HEK293T (cell line): ENCODE measurements at regions not wholly inside any gene's neighbourhood (a gene's known extent, or its start where the extent isn't known, plus 50 kb on each side); places are given as distances from the start of the nearest gene placed in this dataset.

Source experiments
- ARNT ChIP-seq: fragments of 450-650 bp; IDR thresholded peaks from 2 replicates; pipeline ENCODE4 v1.6.1; 2017; ENCODE audit warnings: mild to moderate bottlenecking
- BHLHE40 ChIP-seq: fragments of 450-650 bp; IDR thresholded peaks from 2 replicates; pipeline ENCODE4 v1.6.1; 2016; ENCODE audit warnings: mild to moderate bottlenecking, moderate library complexity, borderline replicate concordance
- CTBP1 ChIP-seq: fragments of 450-650 bp; IDR thresholded peaks from 2 replicates; pipeline ENCODE4 v1.6.1; 2016; ENCODE audit warnings: borderline replicate concordance
- FOXA1 ChIP-seq: fragments of 450-650 bp; IDR thresholded peaks from 2 replicates; pipeline ENCODE4 v1.6.1; 2016; ENCODE audit warnings: mild to moderate bottlenecking
- FOXK2 ChIP-seq: fragments of 450-650 bp; IDR thresholded peaks from 2 replicates; pipeline ENCODE4 v1.6.1; 2016; ENCODE audit warnings: mild to moderate bottlenecking
- FOXM1 ChIP-seq: fragments of 450-650 bp; IDR thresholded peaks from 2 replicates; pipeline ENCODE4 v1.6.1; 2017; ENCODE audit warnings: mild to moderate bottlenecking, borderline replicate concordance
- HDGF ChIP-seq: fragments of 450-650 bp; IDR thresholded peaks from 2 replicates; pipeline ENCODE4 v1.6.1; 2017; ENCODE audit warnings: antibody characterized with exemption, borderline replicate concordance
- LEF1 ChIP-seq: fragments of 450-650 bp; IDR thresholded peaks from 2 replicates; pipeline ENCODE4 v1.6.1; 2017; ENCODE audit warnings: mild to moderate bottlenecking, borderline replicate concordance
- NFRKB ChIP-seq: fragments of 450-650 bp; IDR thresholded peaks from 2 replicates; pipeline ENCODE4 v1.6.1; 2016; ENCODE audit warnings: mild to moderate bottlenecking, moderate library complexity
- SP1 ChIP-seq: fragments of 450-650 bp; IDR thresholded peaks from 2 replicates; pipeline ENCODE4 v1.6.1; 2017
- SUZ12 ChIP-seq: fragments of 450-650 bp; IDR thresholded peaks from 2 replicates; pipeline ENCODE4 v1.6.1; 2016; ENCODE audit warnings: mild to moderate bottlenecking
- TARDBP ChIP-seq: fragments of 450-650 bp; IDR thresholded peaks from 2 replicates; pipeline ENCODE4 v1.6.1; 2016
- ZNF384 ChIP-seq: fragments of 450-650 bp; IDR thresholded peaks from 2 replicates; pipeline ENCODE4 v1.6.1; 2016
- TF ChIP-seq, protein P1 (sequence below): fragments of 450-650 bp; IDR thresholded peaks from 2 replicates; pipeline ENCODE4 v1.6.1; 2016

- no peak for TF ChIP-seq FOXM1
- no peak for TF ChIP-seq TARDBP
- TF ChIP-seq FOXA1: no peak
- TF ChIP-seq SP1: no peak
- TF ChIP-seq ZNF384: no peak
- TF ChIP-seq SUZ12: no peak
- no peak for TF ChIP-seq NFRKB
- TF ChIP-seq ARNT: no peak
- TF ChIP-seq, protein P1, sequence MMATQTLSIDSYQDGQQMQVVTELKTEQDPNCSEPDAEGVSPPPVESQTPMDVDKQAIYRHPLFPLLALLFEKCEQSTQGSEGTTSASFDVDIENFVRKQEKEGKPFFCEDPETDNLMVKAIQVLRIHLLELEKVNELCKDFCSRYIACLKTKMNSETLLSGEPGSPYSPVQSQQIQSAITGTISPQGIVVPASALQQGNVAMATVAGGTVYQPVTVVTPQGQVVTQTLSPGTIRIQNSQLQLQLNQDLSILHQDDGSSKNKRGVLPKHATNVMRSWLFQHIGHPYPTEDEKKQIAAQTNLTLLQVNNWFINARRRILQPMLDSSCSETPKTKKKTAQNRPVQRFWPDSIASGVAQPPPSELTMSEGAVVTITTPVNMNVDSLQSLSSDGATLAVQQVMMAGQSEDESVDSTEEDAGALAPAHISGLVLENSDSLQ: no peak
- TF ChIP-seq BHLHE40: no peak
- TF ChIP-seq LEF1: no peak
- no peak for TF ChIP-seq FOXK2
- no peak for TF ChIP-seq HDGF
- no peak for TF ChIP-seq CTBP1
Observed at GRCh38 chr3:189529889-189530471, 101.2 kb upstream of the TP63 start.
